ENCODE measurements at regions not wholly inside any gene's neighbourhood (a gene's known extent, or its start where the extent isn't known, plus 50 kb on each side); places are given as distances from the start of the nearest gene placed in this dataset.

GRCh38 chr2:105496271-105496670, 97.4 kb upstream of the FHL2 start:
- Histone ChIP-seq H3K9ac (ENCODE audit: low read depth, low read length, poor library complexity, severe bottlenecking) (no peak overlapping the region), H3K4me3 (ENCODE audit: low read length, poor library complexity, severe bottlenecking) (no peak overlapping the region), H3K4me2 (ENCODE audit: low read depth, low read length, poor library complexity, severe bottlenecking) (no peak overlapping the region), H4K20me1 (ENCODE audit: insufficient read depth, low read length, poor library complexity, severe bottlenecking) (no peaks in the 10 kb centered on the region), H2AFZ (ENCODE audit: low read length) (no peak overlapping the region), H3K79me2 (ENCODE audit: insufficient read depth, low read length) (no peaks in the 10 kb centered on the region), H3F3A (ENCODE audit: low read depth) (no peaks in the 10 kb centered on the region), H3K4me1 (ENCODE audit: insufficient read depth, low read length, poor library complexity, severe bottlenecking) (no peaks in the 10 kb centered on the region), H3K27me3 (ENCODE audit: insufficient read depth, low read length, poor library complexity, severe bottlenecking) (no peaks in the 10 kb centered on the region), H3K9me3 (ENCODE audit: insufficient read depth, low read depth, low read length) (no peaks in the 10 kb centered on the region), H3K36me3 (ENCODE audit: insufficient read depth, low read length) (no peaks in the 10 kb centered on the region), H3K9me2 (replicated peaks; ENCODE audit: low read depth, low read length) (no peaks in the 10 kb centered on the region)
- TF ChIP-seq, protein P1, sequence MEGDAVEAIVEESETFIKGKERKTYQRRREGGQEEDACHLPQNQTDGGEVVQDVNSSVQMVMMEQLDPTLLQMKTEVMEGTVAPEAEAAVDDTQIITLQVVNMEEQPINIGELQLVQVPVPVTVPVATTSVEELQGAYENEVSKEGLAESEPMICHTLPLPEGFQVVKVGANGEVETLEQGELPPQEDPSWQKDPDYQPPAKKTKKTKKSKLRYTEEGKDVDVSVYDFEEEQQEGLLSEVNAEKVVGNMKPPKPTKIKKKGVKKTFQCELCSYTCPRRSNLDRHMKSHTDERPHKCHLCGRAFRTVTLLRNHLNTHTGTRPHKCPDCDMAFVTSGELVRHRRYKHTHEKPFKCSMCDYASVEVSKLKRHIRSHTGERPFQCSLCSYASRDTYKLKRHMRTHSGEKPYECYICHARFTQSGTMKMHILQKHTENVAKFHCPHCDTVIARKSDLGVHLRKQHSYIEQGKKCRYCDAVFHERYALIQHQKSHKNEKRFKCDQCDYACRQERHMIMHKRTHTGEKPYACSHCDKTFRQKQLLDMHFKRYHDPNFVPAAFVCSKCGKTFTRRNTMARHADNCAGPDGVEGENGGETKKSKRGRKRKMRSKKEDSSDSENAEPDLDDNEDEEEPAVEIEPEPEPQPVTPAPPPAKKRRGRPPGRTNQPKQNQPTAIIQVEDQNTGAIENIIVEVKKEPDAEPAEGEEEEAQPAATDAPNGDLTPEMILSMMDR (conservative IDR thresholded peaks at IDR 0.05; ENCODE audit: low read length): no peak
- TF ChIP-seq EZH2phosphoT487 (IDR thresholded peaks at IDR 0.05; ENCODE audit: borderline replicate concordance): no peak

DNA sequence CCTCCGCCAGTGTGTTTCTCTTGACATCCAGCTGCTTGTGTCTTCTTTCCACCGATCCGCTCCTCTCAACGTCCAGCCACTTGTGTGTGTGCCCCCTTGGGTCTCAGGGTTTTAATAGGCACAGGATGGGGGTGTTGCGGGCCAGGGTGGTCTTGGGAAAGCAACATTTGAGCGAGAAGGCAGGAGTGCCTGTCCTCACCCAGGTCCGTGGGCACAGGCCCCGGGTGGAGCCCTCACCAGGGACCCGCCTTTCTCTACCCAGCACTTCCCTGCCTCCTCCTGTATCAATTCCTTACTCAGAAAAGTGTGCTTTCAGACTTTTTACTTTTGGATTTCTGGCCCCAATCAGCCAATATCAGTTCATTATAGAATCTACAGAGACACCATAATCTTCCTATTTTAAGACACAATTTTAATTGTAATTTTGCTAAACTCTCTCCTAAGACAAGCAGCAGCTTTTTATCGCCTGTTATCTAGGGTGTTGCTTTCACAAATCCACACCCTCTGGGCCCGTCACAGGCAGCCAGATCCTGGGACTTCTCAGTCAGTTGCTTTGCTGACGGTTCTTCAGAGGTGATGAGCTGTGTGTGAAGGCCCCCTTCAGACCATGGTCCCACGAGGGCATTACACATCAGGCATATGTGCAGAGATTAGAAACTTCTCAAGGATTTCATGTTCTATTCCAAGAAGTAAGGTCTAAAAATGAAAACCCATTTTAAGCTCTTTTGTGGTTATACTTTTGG, 96.0 kb upstream of the FHL2 start:
- no peaks in the 10 kb centered on the region for H3K36me3 ChIP-seq (ENCODE audit: insufficient read depth, low read length)
- H3K9me3 ChIP-seq (ENCODE audit: insufficient read depth, low read depth, low read length): no peaks in the 10 kb centered on the region
- H3K9ac ChIP-seq (ENCODE audit: low read depth, low read length, poor library complexity, severe bottlenecking): no peak overlapping the region
- no peaks in the 10 kb centered on the region for H3F3A ChIP-seq (ENCODE audit: low read depth)
- no peak overlapping the region for H2AFZ ChIP-seq (ENCODE audit: low read length)
- H3K9me2 ChIP-seq (replicated peaks; ENCODE audit: low read depth, low read length): no peaks in the 10 kb centered on the region
- H3K4me2 ChIP-seq (ENCODE audit: low read depth, low read length, poor library complexity, severe bottlenecking): no peak overlapping the region
- no peak overlapping the region for H3K4me3 ChIP-seq (ENCODE audit: low read length, poor library complexity, severe bottlenecking)
- TF ChIP-seq EZH2phosphoT487 (IDR thresholded peaks at IDR 0.05; ENCODE audit: borderline replicate concordance): no peak
- TF ChIP-seq, protein P1 (conservative IDR thresholded peaks at IDR 0.05; ENCODE audit: low read length): no peak
- H3K79me2 ChIP-seq (ENCODE audit: insufficient read depth, low read length): no peaks in the 10 kb centered on the region
- no peaks in the 10 kb centered on the region for H3K4me1 ChIP-seq (ENCODE audit: insufficient read depth, low read length, poor library complexity, severe bottlenecking)
- H3K27me3 ChIP-seq (ENCODE audit: insufficient read depth, low read length, poor library complexity, severe bottlenecking): no peaks in the 10 kb centered on the region
- H4K20me1 ChIP-seq (ENCODE audit: insufficient read depth, low read length, poor library complexity, severe bottlenecking): no peaks in the 10 kb centered on the region

DNA sequence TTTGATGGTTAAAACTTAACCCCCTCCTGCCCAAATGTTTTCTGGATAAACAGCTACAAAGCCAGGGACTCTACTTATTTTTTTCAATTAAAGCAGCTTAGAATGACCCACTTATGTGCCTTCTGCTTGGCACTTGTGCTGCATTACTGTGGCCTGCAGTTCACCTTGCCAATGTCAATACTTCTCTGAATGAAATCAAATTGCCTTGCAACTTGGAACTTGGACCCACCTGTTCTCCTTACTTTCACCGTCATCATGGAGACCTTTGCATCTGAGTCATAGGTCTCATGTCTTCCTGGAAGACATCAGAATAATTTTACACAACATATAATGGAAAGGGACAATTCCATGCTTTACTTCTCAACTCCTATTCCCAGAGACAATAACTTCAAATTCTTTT, 92.1 kb upstream of the FHL2 start:
- Histone ChIP-seq H3K4me3 (ENCODE audit: low read length, poor library complexity, severe bottlenecking) (no peak overlapping the region), H3K4me2 (ENCODE audit: low read depth, low read length, poor library complexity, severe bottlenecking) (no peak overlapping the region), H3K4me1 (ENCODE audit: insufficient read depth, low read length, poor library complexity, severe bottlenecking) (no peaks in the 10 kb centered on the region), H3F3A (ENCODE audit: low read depth) (no peaks in the 10 kb centered on the region), H3K9ac (ENCODE audit: low read depth, low read length, poor library complexity, severe bottlenecking) (no peak overlapping the region), H3K9me3 (ENCODE audit: insufficient read depth, low read depth, low read length) (no peaks in the 10 kb centered on the region), H3K27me3 (ENCODE audit: insufficient read depth, low read length, poor library complexity, severe bottlenecking) (no peaks in the 10 kb centered on the region), H3K9me2 (replicated peaks; ENCODE audit: low read depth, low read length) (no peaks in the 10 kb centered on the region), H4K20me1 (ENCODE audit: insufficient read depth, low read length, poor library complexity, severe bottlenecking) (no peaks in the 10 kb centered on the region), H2AFZ (ENCODE audit: low read length) (no peak overlapping the region), H3K79me2 (ENCODE audit: insufficient read depth, low read length) (no peaks in the 10 kb centered on the region), H3K36me3 (ENCODE audit: insufficient read depth, low read length) (no peaks in the 10 kb centered on the region)
- TF ChIP-seq, protein P1 (conservative IDR thresholded peaks at IDR 0.05; ENCODE audit: low read length): no peak
- no peak for TF ChIP-seq EZH2phosphoT487 (IDR thresholded peaks at IDR 0.05; ENCODE audit: borderline replicate concordance)
